T-helper 1 cell (primary cell): ENCODE measurements at regions not wholly inside any gene's neighbourhood (a gene's known extent, or its start where the extent isn't known, plus 50 kb on each side); places are given as distances from the start of the nearest gene placed in this dataset.

Experiments
- DNase-seq, 5 donors: peaks; one replicate each; pipeline ENCODE4 v3.0.0-alpha.2; 2012 to 2020

DNA sequence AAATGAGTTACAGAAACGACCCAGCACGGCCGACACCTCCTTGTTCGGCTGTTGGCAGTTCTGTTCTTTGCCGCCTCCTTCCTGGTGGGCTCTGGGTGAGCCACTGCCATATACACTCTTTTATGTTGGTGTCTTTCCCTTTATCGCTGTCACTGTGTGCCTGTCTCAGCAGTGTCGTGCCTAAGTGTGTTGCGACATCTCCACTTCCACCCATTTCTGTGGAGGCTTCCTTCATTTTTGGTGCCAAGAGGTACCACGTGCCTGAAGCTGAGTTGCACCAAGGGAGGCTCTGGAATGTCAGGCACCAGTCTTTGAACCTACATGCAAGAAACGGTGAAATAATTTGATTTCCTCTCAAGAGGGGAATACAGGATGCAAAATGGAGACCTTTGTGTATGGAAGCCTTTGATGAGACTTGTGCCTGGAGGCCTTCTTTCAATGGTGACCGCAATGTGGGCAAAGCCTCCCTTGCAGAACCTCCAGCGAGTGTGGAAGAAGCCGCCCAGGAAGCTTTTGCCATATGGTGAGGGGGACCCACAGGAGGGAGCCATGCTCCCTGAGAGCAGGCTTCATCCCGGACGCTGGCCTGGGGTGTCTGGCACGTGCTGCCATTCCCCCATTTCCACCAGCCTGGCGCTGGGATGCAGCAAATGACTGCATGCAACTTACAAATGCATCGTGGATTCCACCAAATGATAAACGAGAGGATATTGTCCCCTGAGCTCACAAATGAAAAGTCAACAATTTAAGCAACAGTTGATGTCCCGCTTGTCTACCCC is 136.2 kb downstream of the TEX29 start:
- no peak for DNase-seq

DNA sequence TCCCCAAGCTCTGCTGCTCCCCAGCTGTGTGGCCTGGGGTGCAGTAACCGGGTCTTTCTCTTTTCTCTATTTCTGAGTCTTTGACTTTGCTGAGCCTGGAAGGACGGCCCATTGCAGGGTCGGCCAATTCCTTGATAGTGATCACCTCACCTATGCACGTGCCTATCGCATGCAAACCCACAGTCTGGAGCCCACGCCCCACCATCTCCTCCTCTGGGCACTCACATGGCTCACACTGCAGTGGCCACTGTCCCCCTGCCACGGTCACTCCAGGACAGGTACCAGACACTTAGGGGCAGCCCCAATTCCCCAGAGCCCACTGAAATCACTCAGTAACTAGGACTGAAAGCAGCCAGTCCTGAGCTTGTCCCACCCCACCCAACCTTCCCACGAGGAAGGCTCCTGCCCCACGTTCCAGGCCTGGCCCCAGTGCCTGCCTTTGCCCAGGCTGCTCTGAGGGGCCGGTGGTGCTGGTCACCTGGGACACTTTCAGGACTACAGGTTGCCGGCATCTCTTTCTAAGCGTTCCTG is 137.6 kb downstream of the TEX29 start:
- DNase-seq: no peak

DNA sequence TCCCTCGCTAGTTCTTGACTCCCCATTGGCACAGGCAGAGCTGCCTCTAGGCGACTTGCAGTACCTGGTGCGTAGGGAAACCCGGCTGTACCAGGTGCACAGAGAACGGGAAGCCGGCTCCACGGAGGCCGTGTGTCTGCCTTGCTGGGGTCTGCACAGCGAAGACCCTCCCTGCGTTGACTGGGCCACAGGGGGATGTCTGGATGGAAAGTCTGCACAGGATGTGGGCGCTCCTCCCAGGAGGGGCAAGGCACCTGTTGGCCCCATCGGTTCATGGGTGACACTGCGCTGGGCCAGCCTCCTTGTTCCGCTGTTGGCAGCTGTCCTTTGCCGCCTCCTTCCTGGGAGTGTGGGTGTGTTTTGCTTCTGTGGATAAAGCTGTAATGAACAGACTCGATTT is 138.3 kb downstream of the TEX29 start:
- no peak for DNase-seq

DNA sequence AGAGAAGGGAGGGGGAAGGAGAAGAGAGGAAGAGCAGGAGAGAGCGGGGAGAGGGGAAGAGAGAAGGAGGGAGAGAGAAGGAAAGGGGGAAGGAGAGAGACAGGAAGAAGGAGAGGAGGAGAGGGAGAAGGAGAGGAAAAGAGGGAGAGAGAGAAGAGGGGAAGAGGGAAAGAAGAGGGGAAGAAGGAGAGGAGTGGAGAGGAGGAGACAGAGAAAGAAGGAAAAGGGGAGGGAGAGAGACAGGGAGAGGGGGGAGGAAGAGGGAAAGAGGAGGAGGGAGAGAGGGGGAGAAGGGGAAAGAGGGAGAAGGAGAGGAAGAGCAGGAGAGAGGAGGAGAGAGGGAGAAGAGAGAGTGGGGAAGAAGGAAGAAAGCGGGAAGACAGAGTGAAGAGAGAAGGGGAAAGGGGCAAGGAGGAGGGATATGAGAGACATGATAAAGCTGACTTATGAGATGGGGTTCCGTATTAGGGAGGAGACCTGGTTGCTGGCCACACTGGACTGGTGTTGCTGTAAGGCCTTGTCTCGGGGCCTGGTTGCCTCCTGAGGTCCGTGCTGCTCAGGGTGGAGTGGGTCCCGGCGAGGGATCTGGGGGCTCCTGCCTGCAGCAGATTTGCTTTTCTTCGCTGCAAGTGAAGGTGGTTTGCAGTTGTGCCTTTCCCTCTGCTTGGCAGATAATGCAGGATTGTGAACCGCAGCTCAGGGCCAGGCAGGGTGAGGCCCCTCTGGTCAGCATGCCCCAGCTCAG is 139.5 kb downstream of the TEX29 start:
- no peak for DNase-seq

DNA sequence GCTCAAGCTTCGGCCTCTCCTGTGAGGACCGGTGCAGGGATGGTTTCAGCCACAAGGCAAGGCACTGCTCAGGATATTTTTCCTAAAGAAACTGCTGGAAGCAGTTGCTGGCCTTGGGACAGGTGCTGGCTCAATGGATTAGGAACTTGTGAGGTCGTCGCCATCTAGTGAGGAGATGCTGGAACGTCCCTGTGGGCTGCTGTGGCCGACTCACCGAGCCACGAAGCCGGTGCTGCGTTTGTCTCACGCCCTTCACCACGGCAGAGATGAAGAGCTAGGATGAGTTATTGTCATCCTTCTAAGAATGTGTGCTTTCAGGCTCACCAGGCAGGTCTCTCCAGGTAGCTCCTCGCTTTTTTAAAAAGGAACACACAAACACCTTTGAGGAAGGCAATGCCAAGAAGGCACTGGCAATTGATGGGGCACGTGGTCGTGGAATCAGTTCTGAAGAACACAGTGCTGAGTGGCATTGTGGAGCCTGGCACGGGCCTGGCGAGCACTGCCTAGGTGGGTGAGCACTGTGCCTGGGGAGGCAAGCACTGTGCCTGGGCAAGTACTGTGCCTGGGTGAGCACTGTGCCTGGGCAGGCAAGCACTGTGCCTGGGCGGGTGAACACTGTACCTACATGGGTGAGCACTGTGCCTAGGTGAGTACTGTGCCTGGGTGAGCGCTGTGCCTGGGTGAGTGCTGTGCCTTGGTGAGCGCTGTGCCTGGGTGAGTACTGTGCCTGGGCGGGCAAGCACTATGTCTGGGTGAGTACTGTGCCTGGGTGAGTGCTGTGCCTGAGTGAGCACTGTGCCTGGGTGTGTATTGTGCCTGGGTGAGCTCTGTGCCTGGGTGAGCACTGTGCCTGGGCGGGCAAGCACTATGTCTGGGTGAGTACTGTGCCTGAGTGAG is 140.4 kb downstream of the TEX29 start:
- DNase-seq: no peak

DNA sequence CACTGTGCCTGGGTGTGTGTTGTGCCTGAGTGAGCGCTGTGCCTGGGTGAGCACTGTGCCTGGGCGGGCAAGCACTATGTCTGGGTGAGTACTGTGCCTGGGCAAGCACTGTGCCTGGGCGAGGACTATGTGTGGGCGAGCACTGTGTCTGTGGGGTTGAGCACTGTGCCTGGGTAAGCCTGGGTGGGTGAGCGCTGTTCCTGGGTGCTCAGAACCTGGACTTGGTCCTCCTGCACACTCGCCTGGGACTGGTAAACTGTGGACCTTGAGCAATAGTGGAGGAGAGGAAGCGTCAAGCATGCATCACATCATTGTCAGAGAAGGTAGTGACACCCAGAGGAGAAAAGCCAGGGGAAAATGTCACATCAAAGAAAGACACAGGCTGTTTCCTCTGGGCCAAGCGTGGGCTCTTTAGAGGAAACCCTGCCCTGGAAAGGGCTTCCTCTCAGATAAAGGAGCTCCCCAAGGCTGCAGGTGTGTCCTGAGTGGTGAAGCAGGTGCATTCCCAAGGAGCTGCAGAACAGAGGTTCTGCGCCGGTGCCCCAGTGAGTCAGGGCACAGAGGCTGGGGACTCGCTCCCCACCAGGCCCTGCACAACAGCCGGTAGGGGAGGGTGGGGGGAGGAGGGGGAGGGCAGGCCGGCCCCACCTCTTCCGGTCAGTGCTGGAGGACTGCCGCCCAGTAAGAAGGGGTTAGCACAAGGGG is 141.2 kb downstream of the TEX29 start:
- no peak for DNase-seq

DNA sequence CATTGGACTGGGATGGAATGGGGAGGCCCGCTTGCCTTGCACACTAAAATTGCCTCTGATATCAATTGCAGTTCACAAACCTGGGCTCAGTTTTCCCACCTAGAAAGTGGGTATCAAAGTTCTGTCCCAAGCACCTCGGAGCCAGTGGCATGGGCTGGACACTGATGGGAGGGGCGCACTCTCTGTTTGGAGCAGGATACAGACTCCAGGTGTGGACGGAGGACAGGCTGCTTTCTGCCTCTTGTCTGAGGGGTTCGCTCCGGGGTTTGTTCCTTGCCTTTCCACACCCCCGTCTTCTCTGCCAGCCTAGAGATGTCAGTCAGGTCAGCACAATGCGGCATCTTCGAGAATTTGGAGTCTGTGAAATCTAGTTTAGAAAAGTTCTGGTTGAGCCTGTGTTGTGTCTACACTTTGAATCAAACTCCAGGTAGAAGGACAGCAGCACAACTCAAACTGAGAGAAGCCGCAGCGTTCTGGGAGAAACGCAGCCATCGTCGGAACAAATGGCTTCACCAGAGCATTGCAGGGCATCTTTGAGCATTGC is 141.9 kb downstream of the TEX29 start:
- no peak for DNase-seq

DNA sequence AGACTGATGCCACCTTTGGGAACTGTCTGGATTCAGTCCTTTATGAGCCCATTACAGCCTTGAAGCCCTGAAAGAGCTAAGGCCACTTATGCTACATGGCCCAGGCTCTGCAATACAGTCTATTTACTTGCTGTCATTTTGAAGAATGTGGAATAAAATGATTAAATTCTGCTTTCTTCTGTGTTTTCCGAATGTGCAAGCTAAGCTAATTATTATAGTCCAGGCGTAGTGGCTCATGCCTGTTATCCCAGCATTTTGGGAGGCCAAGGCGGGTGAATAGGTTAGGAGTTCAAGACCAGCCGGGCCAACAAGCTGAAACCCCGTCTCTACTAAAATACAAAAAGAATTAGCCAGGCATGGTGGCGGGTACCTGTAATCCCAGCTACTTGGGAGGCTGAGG is 142.5 kb downstream of the TEX29 start:
- DNase-seq: no peak

DNA sequence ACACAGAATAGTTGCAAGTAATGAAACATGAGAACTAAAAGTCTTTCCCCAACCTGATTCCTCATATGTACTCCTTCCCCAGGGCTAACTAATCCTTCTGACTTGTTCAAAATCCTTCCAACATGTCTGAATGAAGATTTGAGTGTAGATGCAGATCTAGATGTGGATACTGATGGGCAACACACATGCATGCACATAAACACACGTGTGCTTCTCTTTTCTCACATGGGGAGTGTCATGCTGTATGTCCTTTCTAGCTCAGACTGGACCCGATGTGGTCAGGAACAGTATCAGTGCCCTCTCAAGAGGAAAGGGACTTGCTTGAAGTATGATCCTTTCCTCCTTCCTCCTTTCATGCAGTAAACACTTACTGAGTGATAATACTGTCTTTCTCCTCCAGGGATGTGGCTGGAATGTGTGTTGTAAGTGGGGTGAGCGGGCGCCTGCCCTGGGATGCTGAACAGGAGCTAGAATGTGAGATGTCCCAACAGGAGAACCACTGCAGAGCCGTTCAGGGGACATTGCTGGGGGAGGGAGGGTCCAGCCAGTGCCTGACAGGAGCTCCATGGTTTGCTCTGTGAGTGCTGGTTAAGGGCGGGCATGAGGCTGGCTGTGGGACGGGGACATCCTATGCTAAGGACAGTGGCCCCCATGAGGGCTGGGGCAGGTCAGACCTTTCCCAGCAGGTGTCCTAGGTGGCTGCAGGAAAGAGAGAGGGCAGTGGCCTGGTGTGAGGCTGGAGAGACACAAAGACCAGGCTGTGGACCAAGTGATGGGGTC is 146.9 kb downstream of the TEX29 start:
- DNase-seq: no peak

DNA sequence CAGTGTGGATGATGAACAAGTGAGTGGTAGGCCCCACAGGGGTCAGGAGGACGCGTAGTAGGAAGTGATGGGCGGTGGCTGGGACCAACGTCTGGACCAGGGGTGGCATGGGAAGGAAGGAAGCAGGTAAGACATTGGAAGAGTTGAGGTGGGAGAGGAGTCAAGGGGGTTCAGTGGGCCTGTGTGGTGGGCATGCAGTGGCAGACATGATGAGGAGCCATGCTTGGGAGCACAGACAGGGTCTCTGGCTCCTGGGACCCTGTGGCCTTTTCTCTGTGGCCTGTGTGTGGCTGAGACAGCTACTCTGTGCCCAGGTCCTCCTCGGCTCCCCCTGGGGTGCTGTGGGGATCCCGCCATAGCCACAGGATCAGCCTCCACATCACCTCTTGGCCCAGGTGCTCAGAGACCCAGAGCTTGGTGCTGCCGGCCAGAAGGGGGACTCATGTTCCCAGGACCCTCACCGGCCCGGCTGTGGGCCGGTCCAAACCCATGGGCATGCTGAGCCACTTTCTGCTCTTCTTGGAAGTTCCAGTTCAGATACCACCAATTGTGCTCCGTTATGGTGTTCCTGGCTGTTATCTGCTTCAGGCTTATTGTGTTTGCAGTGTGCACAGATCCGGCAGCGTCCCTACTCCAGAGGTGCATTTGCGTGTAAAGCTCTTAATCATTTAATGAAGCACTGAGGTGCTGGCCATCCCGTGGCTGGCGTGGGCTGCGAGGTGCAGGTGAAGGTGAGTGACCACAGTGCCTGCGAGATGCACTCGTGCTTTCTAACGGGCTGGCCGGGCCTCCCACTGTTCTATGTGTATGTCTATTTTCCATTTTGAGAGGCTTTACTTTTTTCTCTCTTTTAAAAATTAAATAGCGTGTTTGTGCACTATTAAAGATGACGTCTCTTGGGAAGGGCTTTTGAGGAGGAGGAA is 147.9 kb downstream of the TEX29 start:
- DNase-seq: no peak

DNA sequence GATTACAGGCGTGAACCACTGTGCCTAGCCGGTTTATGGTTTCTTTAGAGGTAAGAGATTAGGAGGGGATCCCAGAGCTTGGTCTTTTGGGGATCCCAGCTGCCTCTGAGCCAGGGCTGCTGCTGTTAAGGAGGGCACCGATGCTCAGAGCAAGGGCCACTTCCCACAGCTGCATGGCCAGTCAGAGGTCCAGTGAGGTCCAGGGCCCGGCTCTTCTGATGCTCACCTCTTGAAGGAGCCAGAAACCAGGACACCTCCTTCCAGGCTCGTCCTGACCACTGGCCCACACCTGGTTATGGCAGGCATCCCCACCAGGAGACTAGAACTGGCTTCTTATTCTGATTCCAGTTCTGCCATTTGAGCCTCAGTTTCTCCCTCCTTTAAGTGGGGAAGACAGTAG is 149.0 kb downstream of the TEX29 start:
- DNase-seq: no peak

DNA sequence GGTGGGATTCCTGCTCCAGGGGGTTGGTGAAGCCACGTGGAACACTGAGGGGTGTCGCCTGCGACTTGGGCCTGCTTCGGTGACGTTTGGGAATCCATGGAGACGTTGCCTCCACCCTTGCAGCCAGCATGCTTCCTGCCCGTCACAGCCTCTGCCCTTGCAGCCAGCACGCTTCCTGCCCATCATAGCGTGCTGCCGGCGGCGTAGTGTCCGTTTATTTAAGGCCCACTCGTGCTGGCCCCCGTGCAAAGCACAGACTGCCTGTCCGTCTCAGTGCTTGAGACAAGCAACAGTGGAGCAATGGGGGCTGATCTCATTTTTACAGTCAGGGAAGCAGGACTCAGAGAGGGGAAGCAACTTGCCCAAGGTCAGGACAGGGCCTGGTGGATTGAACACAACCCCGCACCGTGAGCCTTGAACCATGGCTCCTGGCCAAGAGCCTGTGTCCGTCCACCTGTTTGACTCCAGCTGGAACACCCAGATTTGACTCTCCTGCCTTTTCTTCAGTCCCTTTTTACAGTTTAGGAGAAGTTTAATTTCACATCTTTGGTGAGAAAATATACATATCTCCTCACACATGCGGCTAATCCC is 149.6 kb downstream of the TEX29 start:
- no peak for DNase-seq

DNA sequence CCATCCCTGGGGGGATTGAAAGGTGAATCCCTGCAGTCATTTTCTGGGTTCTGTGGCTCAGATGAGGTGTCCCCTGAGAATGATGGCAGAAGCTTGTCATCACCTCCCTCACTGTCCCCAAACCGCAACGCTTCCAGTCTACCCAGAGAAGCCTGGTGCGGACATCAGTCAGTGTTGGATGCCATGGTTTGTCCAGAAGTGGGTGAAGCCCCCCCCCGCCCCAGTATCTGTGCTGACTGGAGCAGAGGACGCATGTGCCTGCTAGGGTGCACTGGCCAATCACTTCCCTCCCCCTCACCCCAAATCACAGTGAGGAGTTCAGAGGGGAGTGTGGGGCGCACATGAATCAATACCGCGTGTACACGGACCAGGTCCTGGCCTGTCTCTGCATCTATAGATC is 150.5 kb downstream of the TEX29 start:
- DNase-seq: no peak

DNA sequence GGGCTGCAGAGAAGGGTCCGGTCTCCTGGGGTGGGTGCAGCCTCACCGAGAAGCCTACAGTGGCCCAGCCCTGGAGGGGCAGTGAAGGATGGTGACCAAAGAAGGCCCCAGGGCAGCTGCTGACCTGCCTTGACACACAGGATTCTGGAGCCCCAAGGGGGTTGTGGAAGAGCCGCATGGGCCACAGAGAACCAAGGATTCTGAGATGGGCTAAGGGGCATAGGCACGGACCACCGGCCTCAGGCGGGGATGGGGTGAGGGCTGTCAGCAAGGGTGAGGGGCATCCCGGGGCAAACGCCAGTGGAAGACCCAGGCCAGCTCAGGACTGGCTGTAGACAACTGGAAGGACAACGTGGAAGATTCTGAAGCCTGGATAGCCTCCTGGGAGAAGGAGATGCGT is 151.6 kb downstream of the TEX29 start:
- DNase-seq: no peak

DNA sequence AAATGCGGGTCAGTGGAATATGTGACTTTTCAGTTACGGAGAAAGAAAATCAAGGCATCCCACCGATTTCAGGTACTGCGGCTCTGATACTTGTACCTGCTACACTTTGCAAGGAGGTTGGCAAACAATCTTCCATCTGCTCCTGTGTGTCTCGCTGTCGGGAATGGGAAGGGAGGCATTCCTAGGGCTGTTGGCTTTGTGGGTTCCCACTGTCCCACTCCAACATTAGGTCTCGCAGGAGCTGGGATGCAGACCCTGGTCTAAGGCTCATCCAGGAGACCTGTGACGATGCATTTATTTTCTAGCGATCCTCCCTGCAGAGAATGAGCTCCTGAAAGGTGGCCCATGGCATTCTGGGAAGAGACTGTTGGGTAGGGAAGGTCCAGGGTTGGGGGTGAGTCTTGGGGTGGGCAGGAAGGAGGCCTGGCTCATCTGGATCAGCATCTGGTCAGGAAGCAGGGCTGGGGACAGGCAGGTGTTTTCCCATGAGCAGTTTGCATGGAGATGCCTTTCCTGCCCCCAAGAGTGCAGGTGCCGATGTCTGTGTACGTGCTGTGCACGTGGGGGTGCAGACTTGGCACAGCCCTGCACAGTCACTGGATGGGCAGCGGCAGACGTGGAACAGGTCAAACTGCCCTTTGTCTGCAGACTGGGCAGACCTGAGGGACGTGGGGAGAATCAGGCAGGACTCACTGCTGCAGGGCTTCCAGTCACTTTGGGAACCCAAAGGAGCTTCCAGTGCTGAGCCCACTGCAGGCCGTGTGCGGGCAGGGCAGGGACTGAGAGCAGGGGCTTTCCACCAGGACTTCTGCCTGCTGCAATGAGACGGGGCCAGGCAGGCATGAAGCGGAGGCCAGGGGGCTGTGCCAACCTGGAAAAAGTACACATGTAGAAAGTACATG is 152.4 kb downstream of the TEX29 start:
- DNase-seq: no peak

DNA sequence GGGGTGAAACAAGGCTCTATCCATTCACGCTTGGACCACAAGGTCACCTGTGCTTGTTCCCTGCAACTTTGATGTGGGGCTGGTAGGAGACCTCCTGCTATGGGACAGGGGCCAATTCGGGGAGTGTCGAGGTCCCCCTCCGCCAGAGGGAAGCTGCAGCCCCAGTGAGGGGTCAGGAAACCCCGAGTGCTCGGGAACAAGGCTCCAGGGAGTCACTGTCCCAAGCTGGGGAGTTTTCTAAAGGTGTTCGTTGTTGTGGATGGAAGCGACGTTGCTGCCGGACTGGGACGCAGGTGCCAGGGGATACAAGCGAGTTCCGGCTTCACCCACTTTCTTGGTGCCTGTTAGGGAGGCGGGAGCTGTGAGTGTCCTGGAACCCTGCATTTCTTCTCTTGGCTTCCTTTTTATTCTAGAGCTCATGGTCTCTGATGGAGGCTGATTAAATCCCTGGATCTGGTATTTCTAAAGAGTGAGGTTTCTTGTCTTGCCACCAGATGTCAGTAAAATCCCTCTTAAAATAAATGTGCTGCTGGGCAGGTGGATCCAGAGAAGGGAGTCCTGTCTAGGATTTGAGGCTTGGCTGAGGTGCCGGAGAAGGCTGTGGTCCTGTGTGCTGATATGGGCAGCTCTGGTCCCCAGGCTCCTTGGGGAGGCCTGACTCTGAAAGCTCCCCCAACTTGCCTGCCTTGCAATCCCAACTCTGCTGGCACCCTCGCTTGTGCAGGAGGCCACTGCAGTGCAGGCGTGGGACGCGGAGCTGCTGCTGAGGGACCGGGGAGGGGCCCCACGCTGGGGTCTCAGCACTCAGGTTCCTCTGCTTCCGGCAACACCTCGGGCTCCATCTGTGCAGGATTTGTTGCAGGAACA is 153.9 kb downstream of the TEX29 start:
- DNase-seq: peak in 1 of 5 donors; percentile 3

DNA sequence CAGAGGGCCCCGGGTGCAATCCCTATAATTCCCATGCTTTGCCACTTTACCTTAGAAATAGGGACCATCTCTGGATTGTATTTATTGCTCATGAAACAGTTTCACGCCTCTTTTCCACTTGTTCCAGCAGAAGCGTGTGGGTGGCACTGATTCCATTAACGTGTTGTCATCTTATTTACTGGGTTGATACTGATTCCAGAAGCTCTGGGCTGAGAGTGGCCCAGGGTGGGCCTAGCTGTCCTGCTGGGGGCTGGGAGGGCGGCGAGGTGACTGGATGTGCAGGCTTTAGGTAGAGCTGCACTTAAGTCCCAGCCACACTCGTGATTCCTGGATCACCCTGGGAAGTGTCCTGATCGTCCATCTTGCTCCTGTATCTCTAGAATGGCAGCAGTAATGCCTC is 155.0 kb downstream of the TEX29 start:
- no peak for DNase-seq

DNA sequence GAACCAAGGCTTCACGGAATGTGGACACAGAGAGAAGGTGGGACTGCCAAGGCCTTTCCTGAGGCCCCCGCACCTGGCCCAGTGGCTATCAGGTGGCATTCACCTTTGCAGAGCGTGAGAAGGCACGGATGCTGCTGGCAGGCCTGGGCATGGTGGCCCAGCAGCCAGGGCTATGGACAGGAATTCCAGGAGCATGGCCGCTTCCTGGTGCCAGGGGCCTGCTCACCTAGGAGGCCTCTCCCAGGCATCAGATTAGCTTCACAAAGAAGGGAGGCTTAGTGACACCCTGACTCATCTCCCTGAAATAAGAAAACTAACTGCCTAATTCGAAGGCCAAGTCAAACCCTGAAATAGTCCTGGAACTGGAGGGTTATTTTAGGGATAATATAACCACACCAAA is 155.8 kb downstream of the TEX29 start:
- no peak for DNase-seq
